ENCODE measurements at regions not wholly inside any gene's neighbourhood (a gene's known extent, or its start where the extent isn't known, plus 50 kb on each side); places are given as distances from the start of the nearest gene placed in this dataset.

GRCh38 chr9:18143073-18143745 is 330.7 kb upstream of the ADAMTSL1 start:
- no peak for DNase-seq (ENCODE audit: low spot score)
- in situ Hi-C loops (cut with MboI; ENCODE audit: low pct_unique_long_range_greater_than_20kb, low sequenced_read_pairs, unreplicated experiment): no loop called here
- TF ChIP-seq, protein P1, sequence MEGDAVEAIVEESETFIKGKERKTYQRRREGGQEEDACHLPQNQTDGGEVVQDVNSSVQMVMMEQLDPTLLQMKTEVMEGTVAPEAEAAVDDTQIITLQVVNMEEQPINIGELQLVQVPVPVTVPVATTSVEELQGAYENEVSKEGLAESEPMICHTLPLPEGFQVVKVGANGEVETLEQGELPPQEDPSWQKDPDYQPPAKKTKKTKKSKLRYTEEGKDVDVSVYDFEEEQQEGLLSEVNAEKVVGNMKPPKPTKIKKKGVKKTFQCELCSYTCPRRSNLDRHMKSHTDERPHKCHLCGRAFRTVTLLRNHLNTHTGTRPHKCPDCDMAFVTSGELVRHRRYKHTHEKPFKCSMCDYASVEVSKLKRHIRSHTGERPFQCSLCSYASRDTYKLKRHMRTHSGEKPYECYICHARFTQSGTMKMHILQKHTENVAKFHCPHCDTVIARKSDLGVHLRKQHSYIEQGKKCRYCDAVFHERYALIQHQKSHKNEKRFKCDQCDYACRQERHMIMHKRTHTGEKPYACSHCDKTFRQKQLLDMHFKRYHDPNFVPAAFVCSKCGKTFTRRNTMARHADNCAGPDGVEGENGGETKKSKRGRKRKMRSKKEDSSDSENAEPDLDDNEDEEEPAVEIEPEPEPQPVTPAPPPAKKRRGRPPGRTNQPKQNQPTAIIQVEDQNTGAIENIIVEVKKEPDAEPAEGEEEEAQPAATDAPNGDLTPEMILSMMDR (IDR thresholded peaks at IDR 0.05; ENCODE audit: extremely low read depth, insufficient read depth, missing control alignments): no peak

GRCh38 chr9:18146329-18146728 is 327.6 kb upstream of the ADAMTSL1 start:
- DNase-seq (ENCODE audit: low spot score): no peak
- in situ Hi-C loops (cut with MboI; ENCODE audit: low pct_unique_long_range_greater_than_20kb, low sequenced_read_pairs, unreplicated experiment): no loop called here
- TF ChIP-seq, protein P1 (IDR thresholded peaks at IDR 0.05; ENCODE audit: extremely low read depth, insufficient read depth, missing control alignments): no peak

- in situ Hi-C loops (cut with MboI; ENCODE audit: low pct_unique_long_range_greater_than_20kb, low sequenced_read_pairs, unreplicated experiment): no loop called here
Measured at GRCh38 chr9:18149471-18150011, 324.4 kb upstream of the ADAMTSL1 start.

DNA sequence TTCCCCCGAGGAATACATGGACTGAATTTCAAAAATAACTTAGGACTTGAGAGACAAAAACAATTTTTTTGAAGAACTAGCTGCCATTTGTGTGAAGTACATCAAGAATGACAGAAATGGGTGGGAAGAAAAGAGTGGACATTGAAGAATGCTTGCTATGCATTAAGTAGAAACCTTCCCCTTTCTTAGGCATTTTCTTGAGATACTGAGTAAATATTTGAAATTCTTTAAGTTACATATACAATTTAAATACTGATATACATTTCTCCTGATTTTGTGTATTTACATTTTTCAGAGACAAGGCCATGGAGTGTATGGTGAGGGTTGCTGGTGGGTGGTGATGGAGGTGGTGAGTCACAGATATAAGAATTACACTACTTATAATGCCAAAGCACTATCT is 319.3 kb upstream of the ADAMTSL1 start:
- TF ChIP-seq, protein P1 (IDR thresholded peaks at IDR 0.05; ENCODE audit: extremely low read depth, insufficient read depth, missing control alignments): no peak
- no peak for DNase-seq (ENCODE audit: low spot score)
- in situ Hi-C loops (cut with MboI; ENCODE audit: low pct_unique_long_range_greater_than_20kb, low sequenced_read_pairs, unreplicated experiment): no loop called here

More at GRCh38 chr9:18149471-18150011, 324.4 kb upstream of the ADAMTSL1 start:
- TF ChIP-seq, protein P1 (IDR thresholded peaks at IDR 0.05; ENCODE audit: extremely low read depth, insufficient read depth, missing control alignments): no peak
- DNase-seq (ENCODE audit: low spot score): no peak

DNA sequence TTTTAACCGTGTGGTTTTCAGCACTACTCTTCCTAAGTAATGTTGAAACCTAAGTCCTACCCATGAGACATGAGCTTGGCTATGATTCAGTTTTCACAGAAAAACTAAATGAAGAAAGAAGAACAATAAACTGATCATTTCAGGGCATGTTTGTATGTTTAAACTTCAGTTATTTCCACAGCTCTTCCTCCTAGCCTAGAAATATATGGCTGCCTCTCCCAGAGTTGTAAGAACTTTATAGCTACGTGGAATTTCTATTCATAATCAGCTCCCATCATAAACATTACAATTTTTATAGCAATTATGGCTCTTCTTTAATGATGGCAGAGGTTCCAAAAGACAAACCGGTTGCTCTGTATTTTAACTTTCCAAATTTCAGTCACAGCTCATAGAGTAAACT is 314.7 kb upstream of the ADAMTSL1 start:
- DNase-seq (ENCODE audit: low spot score): no peak
- TF ChIP-seq, protein P1 (IDR thresholded peaks at IDR 0.05; ENCODE audit: extremely low read depth, insufficient read depth, missing control alignments): no peak
- in situ Hi-C loops (cut with MboI; ENCODE audit: low pct_unique_long_range_greater_than_20kb, low sequenced_read_pairs, unreplicated experiment): no loop called here

GRCh38 chr9:18163146-18163545 is 310.8 kb upstream of the ADAMTSL1 start:
- in situ Hi-C loops (cut with MboI; ENCODE audit: low pct_unique_long_range_greater_than_20kb, low sequenced_read_pairs, unreplicated experiment): no loop called here
- no peak for DNase-seq (ENCODE audit: low spot score)
- TF ChIP-seq, protein P1 (IDR thresholded peaks at IDR 0.05; ENCODE audit: extremely low read depth, insufficient read depth, missing control alignments): no peak

Data from GM13977 (cell line).